Embryonic facial prominence (tissue), 1 donor: ENCODE measurements at regions not wholly inside any gene's neighbourhood (a gene's known extent, or its start where the extent isn't known, plus 50 kb on each side); places are given as distances from the start of the nearest gene placed in this dataset.

Experiments used
- DNase-seq: peaks from one replicate; pipeline ENCODE4 v3.0.0-alpha.2; 2016; ENCODE audit errors: extremely low spot score

DNA sequence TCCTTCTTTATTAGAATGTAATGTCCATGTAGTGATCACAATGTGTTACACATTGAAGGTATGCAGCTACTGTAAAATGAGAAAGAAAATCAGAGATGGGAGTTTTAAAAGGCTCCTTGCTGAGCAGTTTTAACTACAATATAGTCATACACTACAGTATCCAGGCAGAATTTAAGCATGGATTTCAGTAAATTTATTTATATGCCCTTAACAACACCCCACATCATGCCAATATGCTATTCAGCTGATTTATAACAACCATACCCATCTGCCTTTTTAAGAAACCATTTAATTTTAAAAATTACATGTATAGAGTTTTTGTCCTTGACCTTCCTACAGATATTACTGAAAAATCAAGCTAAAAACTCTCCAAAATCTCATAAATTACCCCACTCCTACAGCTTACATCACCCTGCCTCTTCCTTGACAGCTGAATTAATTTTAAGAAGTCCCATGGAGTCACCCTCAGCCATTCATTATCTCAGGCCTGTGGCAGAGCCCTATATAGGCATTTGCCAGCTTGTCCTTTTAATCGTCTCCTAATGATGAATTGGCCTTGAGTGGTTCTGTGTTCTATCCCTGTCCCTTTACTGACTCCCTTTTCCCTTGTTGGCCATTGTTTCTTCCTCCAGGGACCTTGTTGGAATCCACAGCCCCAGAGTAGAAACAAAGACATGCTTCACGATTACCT is 797.6 kb upstream of the ARRDC4 start:
- DNase-seq: no peak

DNA sequence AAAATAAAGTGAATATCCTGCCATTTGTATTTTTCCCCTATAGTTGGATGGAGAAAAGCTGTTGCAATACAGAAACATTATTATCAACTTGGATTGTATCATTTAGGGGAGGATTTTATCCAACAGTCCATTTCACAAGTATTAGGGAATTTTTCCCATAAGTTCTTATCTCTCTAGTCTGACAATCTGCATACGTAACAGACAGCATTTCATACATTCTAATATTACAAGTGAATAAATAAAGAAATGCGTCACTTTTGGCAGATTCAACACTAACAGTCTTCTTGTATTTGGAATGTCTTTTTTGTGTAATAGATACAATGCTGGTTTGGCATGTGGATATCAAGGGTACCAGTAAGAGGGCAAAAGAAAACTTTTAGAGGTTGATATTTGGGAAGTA is 795.3 kb upstream of the ARRDC4 start:
- DNase-seq: no peak

DNA sequence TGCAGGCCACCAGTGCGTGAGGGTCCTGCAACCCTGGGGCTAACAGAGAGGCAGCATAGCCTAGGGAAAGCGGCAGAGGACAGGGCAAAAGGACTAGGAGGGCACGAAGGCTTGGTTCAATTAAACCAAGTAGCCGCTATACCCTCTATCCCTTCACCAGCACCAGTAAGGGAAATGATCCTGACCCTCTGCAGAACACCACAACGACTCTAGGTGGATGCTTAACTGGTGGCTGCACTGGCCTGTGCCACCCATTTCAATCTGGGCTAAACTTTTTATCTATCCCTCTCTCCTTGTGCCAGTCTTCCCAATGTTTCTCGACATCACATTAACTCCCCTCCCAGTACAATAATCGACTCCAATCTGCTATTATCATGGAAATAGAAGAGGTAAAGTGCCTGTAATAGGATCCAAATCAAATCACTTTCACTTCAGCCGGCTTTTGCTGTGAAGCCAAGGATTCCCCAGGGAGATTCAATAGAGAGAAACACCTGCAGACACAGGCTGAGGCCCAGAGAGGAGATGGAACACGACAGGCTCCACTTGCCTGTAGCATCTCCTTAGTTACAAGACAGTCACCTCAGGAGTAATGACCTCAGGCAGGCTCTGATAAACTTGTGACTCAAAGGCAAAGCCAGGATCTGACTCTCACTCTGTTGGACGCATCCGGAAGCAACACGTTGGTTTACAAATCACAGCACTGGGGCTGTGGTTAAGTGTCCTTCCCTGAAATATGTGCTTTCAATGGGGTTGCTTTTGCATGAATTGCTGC is 791.6 kb upstream of the ARRDC4 start:
- DNase-seq: no peak

DNA sequence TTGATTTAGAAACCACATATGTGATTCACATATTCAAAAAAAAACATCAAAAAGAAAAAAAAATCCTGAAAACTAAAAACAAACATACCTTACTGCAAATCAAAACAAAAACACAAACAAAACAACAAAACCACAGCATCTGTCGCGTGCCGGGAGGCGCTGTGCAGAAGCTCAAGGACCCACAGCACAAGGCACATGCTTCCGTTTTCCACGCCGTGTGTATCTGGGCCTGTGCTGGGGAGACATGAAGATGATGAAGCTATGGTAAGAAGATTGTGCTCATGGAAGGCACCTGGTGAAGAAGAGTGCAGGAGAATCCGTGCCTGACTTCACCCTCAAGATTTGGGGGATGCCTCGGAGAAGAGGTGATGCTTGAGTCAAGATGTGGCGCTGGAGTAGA is 788.9 kb upstream of the ARRDC4 start:
- DNase-seq: no peak

DNA sequence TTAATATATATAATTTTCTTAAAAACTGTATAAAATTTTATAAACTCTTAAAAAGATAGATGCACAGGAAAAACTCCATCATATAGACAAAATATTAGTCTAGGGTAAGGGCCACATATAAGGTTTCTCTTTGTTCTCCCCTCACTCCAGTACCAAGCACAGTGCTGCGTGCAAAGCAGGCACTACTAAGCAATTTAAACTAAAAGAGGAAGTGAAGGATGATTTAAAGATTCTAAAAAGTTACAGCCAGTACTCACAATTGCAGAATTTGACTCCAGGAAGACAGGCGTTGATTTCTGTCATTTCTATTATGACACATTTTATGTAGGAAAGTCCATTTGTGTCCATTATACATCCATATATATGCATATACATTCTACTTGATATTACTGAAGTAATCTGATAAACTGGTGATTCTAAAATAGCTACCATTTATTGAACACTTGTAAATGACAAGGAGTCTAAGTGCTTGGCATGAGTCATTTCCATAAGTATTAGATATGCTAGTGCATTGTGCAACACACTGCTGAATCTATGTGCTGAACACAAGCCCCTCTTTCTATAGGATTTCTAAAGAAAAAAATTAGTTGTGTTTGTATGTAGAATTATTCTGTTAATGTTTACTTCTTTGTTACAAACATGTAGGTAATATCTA is 785.5 kb upstream of the ARRDC4 start:
- DNase-seq: no peak

DNA sequence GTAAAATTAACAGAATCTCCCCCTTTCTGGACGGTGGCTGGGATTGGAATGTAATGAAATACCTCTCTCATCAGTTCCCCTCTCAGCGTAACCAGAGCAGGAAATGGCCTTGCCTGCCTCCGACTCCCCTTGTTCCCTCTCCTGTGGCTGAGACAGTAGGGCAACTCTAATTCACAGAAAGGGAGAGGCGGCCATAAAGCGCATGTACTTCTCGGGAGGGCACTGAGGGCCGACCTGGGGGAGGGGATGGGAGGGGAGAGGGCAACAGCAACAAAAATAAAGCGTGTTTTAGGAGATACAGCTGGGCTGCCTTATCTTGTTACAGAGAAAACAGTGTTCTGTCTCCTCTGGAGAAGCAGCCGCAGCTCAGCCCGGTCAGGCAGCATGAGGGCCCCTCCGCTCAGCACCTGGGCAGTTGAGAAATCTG is 783.3 kb upstream of the ARRDC4 start:
- DNase-seq: no peak

DNA sequence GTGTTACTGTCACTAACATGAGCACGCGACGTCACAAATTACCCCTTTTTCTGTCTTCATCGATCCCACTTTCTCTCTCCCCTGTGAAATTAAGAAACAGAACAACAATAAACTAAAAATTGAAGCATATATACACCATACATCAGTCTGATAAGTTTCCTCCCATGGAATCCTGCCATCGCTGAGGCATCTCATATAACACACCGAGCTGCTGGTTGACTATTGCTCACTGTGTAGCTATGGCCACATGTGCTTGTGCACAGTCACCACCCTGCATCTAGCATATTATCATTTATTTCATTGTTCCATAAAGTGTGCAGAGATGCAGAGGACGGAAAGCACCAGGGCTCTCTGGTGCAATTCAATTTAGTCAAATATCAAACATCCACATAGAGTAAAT is 777.9 kb upstream of the ARRDC4 start:
- DNase-seq: no peak

DNA sequence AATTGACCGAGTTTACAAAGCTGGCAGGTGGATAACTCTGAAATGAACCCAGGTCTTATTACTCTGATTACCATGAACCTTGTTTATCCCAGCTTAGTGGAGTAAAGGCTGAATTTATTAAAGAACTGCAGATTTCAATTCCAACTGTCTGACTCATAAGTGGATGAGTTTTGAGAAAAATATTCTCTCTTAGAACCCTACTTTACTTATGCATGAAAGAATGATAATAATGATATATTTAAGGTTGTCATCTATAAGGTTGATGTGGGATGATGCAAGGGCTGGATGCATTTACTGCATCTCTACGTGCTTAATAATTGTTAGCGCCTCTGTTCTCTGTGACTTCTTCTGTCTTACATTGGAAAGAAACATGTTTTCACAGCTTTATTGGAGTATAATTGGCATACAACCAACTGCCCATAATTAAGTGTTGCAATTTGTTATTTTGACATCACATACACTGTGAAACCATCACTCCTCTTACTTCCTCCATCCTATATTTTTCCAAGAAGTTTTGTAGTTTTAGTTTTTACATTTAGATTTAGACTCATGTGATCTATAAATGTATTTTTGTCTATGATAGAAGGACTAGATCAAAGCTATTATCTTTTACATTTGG is 771.2 kb upstream of the ARRDC4 start:
- no peak for DNase-seq

DNA sequence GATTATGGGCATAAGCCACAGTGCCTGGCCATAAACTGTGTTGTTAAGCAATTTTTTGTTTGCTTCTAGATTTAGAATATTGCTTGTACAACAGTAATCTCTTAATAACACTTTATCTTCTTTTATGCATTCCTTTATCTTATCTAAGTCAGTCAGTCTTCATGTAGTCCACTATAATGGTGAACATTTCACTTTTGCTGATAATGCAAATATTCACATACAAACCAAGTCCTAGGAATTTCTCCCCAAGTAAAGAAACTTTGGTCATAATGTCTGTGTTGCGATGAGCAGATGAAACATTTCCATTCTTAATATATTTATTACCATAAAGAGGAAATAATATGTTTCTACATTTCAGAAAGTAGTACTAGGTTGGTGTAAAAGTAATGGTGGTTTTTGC is 765.8 kb upstream of the ARRDC4 start:
- DNase-seq: no peak

DNA sequence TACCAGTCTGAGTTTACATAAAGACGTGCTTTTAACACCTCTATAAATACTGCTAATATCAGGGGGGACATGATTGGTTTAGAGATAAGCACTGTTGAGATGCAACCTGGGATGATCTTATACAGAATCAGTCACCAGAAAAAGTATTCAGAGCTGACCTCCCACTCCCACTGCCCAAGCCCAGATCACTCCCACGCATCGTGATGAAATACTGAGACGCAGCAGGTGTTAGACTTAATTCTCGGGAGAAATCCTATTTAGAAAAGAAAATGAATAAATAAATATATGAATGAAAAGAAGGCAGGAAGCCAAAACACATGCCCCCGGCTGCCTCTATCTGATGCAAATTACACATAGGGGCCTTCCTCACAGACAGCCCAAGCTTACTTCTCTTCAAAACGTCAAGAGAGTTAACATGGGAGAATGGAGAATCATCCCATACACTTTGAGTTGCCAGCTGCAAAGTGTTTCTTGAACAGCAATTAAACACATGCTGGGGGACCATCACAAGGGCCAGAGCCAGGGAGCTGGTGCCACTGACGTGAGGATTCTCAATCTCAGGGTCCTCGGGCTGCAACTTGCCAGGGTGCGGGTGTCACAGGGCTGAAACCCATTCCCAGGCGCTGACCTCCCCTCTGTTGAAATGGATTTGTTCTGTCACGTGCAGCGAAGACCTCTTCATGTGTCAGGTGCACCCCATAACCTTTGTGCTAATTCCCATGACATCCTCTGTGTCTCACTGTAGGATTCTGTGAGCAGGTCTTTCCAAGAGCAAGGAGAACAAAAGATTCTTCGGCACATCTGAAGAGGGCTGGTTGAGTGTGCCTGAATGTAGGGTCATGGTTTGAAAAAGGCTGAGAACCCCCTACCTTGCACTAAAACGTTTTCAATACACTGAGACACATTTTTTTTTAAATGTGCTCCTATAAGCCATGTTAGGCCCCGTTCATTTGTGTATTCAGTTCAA is 764.2 kb upstream of the ARRDC4 start:
- DNase-seq: no peak

DNA sequence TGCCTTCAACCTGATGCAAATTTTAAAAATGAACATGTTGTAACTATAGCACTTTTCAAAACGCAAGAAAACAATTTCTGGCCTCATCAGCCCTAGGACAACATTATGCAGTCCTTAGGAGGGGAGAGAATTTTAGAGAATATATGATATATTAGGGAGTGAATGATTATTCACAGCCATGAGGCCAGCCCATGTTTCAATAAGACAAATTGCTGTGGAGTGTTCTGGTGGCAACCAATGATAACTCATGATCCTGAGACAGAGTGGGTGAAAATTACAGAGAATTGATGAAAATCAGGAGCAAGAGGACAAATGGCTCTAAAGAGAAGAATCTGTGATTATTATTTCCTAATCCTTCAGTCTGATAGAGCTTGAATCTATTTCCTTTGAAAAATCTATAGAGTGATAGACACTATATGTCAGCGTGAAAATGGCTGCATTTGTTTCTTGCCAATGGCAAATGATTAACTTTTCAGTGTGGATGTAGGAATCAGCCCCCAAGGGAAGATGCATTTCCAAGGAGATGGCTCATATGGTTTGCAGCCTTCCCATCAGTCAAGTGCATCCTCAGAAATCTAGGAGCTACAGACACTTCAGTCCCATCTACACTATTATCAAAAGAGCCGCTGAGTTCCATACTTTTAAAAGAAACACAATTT is 761.0 kb upstream of the ARRDC4 start:
- DNase-seq: no peak

DNA sequence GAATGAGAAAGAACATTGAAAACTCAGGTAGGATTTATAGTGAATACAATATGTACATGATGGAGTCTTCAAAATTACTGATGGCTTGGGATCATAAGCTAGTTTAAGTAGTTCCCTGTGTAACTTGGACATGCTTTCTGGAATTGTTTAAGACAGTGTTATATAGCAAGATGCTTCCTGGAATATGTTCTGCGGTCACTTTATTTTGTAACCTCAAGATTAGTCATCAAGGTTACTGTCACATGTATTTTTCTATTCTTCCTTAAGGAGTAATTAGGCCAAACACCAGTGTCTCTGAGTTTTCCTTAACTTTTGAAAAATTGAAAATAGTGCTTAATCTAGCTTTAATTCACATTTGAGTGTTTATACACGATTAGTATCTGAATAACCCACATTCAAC is 760.3 kb upstream of the ARRDC4 start:
- no peak for DNase-seq

DNA sequence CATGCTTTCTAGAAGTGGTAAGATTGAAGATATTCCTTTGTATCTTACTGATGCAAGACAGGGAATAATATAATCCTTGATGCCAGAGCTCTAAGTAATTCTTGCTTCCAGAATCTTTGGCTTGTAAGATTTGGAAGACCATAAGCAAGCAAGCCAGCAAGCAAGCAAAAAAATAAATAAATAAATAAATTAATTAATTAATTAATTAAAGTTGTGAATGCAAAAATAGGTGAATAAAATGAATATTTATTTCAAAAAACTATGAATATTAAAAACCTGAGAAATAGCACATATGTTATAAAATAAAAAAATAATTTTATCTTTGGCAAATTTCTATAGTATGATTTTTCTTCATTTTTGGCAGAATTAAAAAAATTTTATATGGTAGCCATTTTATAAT is 750.2 kb upstream of the ARRDC4 start:
- DNase-seq: no peak

DNA sequence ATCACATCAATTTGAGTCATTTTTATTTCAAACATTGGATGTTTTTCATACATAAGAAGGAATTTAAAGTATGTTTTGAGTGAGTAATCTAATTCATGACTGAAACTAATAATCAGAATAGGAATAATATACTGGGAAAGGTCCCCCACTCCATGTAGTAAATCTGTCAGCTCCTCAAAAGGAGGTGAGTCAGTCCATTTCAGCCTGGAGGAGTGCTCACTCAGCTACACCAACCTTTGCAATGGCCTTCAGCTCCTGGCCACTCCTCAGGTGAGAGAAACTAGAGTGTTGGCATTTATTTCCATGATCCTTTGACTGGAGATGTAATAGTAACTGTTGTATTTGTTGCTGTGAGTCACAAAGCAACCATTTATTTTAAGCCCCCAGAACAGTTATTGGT is 744.9 kb upstream of the ARRDC4 start:
- DNase-seq: no peak

DNA sequence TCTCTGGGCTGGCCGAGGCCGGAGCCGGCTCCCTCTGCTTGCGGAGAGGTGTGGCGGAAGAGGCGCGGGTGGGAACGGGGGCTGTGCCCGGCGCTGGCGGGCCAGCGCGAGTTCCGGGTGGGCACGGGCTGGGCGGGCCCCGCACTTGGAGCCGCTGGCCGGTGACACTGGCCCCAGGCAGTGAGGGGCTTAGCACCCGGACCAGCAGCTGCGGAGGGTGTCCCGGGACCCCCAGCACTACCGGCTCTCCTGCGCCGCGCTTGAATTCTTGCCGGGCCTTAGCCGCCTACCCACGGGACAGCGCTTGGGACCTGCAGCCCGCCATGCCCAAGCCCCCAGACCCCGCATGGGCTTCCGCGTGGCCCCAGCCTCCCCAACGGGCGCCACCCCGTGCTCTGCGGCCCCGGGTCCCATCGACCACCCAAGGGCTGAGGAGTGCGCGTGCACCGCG is 736.3 kb upstream of the ARRDC4 start:
- DNase-seq: no peak

DNA sequence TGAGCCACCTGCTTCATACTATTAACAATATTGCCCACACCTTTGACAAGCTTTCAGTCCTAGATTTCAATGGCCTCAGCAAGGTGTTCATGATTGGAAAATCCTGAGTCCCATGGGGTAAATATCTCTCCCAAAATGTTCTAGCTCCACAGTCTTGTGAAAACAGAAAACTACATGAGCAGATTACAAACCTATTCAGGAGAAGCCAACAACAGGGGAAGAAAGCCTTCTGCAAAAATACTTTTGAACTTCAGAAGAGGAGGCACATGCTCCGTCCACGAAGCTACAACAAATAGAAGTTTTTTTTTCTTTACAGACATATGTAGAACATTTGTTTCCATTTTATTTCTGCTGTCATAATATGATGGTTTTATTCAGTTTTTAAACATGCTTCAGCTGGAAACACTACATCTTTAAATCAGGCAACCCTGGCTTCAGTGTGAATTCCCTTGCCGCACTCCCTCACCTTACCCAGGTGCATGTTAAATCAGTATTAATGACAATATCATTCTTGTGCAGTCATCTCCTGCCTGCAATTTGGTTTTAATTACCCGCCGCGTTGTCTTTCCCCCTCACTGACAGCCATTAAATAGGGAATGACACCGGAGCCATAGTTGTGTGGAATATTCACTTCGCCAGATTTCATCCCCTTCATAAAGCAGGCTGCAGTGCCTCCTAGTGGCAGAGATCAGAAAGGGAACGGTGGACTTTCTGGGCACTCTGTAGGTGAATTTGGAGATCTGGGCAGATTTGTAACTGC is 725.5 kb upstream of the ARRDC4 start:
- peak; percentile 51 for DNase-seq

DNA sequence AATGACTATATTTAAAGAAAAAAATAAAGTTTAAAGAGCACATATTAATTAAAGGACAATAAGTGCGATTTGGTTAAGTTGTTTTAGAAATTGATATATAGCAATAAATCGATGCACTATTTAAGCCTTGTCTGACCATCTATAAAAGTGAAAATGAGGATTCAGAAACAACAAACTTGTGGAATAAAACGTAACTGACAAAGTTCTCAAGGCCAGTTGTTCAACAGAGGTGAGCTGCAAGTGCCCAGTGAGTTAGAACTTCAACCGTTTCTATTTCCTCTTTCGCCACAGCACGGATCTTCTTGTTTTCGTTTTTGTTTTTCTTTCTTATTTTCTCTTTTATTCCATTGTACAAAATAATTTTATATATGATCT is 724.9 kb upstream of the ARRDC4 start:
- DNase-seq: no peak

DNA sequence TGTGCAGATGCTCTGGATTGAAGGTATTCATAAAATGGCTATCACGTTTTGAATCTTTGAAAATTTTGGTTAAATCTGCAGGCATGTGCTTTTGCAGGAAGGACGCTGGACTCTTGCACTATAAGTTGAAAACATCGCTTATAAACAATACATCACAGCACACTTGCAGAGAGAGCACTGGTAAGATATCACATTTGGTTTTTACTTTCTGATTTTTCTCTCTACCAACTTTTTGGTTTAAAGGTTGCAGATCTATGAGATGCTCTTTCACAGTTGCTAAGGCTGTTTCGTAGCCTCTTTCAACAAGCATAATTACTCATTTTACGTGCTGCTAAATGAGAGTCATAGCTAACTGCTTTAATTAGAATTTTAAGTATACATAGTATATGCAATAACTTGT is 724.4 kb upstream of the ARRDC4 start:
- DNase-seq: no peak

DNA sequence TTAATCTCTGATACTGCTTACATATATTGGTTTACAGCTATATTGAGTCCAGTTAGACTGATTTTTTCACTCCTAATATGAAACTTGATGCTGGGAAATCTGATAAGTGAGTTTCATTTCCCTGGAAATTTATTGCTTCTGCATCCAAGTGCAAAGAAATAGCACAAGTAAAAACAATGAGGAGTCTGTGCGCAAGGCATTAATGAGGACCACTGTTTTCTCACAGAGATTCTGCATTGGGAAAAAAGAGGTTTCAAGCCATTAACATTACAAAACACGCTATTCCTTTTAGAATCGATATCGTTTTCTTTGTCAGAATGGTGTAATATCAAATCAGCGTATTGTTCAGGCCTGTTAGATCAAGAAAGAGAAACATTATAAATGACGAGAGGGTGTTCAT is 723.3 kb upstream of the ARRDC4 start:
- DNase-seq: no peak

DNA sequence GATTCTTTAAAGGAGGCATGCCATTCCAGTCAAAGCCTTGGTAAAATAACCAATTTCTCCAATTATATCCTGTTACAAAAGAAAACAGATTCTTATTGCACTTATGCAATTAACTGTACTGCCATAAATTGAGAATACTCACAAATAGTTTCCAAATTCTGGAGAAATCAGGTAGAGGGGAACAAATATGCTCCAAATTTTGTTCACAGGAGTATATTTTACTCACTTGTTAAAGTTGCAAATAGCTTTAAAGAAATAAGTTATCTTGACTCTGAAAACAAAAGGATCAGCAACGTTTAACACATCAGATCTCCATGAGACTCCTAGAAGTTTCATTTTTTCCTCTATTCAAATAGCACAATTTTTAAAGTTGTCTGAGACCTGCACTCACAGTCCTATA is 712.1 kb upstream of the ARRDC4 start:
- no peak for DNase-seq
